ENCODE measurements at regions not wholly inside any gene's neighbourhood (a gene's known extent, or its start where the extent isn't known, plus 50 kb on each side); places are given as distances from the start of the nearest gene placed in this dataset.

DNA sequence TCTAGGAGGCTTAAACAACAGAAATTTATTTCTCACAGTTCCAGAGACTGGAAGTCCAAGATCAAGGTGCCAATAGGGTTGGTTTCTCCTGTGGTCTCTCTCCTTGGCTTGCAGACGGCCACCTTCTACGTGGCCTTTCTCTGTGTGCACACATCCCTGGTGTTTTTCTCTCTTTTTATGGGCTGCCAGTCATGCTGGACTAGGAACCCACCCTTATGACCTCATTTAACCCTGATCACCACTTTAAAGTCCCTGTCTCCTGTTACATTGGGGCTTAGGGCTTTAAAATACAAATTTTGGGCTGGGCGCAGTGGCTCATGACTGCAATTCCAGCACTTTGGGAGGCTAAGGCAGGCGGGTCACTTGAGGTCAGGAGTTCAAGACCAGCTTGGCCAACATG, 157.1 kb downstream of the TLE1 start:
- DNase-seq (ENCODE audit: low read depth): no peak

DNA sequence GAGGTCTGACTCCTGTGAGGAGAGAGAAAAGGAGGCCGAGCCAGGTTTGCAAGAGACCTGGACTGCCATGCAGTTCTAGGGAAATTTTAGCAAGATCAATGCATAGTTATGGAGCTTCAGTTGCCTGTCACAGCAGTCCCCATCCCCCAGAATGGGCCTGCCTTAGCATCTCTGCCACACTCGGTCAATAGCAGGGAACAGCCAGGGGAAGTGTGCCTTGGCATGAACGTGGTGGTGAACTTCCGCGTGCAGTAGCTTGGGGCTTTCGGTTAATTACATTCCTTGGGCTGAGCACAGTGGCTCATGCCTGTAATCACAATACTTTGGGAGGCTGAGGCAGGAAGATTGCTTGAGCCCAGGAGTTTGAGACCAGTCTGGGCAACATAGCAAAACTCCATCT, 157.8 kb downstream of the TLE1 start:
- DNase-seq (ENCODE audit: low read depth): no peak

DNA sequence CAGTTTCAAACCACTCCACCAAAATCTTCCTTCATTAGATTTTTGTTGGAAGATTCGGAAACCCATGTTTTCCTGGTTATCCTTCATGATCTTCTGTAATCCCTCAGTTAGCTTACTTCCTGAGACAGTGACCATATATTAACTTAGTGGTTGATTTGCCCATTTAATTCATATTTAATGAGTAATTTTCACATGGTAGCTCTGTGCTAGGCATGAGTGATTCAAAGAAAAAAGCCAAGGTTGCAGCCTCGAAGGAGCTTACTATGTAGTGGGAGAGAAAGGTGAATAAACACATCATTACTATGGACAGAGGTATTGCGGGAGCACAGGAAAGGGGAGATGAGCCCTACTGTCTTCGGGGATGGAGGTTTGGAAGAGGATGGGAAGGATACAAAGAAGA, 158.5 kb downstream of the TLE1 start:
- DNase-seq (ENCODE audit: low read depth): no peak

DNA sequence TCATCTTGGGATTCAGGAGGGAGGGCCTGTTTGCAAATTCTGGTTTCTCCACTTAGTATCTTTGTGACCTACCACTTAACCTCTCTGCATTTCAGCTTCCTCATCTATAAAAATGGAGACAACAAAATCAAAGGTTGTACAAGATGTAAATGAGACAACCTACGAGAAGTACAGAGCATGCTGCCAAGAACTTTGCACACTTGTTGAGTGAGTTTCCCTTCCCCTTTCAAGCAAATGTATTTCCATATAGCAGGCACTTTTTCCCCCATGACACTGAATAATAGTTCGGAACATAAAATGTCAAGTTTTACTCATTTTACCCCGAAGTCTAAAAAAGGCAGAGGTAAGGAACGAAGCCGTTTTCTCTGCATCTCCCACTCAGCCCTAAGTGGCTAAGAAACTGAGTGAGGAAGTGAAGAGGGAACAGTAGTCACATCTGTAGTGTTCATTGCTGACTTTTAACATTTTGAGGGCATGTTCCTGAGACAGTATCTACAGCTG, 159.0 kb downstream of the TLE1 start:
- DNase-seq (ENCODE audit: low read depth): no peak

DNA sequence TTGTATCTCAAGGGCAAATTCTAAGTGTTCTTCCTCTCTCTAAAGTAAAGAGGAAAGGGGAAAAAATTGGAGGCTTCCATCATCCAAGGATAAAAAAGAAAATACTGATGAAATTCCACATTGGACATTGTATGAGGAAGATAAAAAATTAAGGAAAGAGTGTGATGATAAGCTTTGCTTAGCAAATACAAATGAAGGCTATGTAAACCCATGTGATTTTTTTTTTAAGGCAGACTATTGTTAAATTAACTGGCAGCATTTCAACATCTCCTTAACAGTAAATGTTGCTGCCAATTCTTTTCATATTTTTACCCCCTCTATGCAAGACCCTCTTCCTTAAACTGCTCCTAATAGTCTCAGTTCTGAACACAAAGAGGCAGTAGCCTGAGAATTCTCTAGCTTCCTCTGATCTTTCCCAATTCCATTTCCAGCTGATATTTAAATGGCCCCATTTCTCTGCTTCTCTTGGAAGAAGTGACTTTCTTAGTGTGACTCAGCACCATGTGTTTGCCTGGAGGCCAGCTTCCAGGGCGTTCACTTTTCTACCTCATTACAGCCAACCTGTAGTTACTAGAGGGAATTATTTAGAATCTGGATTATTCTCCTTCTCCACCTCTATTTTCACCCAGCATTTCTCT, 159.7 kb downstream of the TLE1 start:
- DNase-seq (ENCODE audit: low read depth): no peak

DNA sequence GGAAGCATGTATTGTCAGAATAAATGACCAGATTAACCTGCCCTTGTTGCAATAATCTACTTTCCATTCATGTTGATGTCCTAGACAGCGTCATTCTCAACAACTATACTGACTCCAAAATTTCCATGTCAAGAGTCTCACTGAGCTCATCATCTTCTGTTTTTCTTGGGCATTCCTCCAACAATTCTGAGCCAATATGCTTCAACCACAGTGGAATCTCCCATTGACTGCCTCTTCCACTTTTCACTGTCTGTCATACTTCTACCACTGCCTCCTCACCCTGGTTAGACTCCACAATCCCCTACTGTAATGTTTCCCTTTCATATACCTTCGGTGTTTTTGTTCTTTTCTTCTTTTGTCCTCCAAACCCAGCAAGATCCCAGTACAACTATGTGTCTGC, 162.8 kb downstream of the TLE1 start:
- no peak for DNase-seq (ENCODE audit: low read depth)

DNA sequence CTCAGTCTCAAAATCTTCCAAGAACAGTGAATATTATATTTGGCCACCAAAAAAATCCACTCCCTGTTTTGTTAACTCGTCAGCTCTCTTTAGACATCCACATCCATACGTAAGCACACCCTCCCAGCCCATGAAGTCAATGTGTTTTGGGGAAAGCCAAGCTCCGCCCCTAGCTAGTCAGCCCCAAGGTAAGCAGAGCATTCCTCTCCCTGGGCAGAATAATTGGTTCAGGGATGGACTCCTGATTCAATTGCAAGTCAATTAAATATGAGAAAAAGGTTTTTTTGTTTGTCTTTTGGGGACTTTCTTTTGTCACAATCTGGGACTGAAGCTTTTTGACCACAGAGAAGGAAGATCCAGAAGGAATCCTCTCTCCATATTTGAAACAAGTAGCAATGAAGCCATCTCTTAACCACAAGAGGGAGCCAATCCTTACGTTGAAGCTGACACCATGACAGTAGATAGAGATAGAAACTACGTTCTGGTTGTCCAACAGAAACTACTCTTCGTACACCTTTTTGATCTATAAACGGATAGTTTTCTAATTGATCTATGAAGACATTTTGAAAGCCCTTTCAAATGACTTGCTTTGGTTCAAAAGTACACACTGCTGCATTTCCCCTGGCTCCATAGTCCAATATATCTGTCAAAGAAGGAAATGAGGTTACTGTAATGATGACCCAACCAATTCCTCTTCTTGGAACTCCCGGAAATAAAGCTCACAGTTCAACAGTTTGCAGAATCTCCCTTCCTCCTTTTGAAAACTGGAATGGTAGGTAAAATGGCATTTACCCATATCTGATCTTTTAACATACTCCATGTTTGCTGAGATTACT, 166.4 kb downstream of the TLE1 start:
- no peak for DNase-seq (ENCODE audit: low read depth)

DNA sequence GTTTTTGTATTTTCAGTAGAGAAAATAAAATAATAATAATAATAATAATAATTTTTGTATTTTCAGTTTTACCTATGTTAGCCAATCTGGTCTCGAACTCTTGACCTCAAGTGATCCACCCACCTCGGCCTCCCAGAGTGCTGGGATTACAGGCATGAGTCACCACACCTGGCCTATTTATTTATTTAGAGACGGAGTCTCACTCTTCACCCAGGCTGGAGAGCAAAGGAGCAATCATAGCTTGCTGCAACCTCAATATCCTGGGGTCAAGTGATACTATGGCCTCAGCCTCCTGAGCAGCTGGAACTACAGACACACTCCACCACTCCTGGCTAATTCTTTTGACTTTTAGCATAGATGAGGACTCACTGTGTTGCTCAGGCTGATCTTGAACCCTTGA, 167.5 kb downstream of the TLE1 start:
- DNase-seq (ENCODE audit: low read depth): no peak

DNA sequence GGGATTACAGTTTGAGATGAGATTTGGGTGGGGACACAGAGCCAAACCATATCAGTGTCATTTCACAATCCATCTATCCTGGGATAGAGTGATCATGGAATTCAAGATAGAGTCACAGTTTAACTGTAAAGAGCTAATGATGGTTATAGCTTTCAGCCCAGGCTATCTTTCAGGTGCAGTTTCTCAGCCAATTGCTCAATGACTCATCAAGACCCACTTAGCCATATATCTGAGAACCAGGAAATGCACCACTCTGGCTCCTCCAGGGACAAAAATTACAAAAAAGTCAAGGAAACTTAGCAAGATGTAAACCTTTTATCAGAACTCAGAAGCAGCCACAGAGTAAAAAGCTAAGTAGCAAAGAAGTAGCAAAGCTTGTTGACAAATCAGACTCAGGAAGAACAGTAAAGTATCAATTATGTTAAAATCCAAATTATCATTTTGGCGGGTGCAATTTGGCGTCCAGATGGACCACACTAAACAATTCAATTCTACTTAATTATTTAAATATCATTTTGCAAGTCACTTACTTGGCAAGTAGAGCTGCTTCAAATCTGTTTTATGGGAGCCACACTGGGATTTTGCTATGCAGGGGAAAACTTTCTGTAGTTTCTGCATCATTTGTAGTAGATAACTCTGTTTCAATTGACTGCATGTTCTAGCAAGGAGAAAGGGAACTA, 169.4 kb downstream of the TLE1 start:
- DNase-seq (ENCODE audit: low read depth): no peak

DNA sequence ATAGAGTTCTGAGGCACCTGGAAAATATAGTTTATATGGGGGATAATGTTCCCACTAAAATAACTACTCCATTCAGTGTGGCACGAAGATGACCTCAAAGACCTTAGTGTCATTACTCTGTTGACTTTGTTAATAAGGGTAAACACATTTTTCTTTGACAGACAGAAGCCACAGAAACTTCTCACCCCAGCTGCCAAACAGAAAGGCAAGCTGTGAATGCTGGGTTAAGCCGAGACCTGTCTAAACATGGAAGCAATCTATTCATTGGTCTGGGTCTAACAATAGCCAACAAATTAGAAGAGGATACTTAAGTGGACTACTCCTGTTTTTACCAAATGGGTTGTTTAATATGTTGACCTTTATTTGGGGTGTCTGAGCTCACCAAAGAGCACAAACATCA, 171.4 kb downstream of the TLE1 start:
- DNase-seq (ENCODE audit: low read depth): no peak

DNA sequence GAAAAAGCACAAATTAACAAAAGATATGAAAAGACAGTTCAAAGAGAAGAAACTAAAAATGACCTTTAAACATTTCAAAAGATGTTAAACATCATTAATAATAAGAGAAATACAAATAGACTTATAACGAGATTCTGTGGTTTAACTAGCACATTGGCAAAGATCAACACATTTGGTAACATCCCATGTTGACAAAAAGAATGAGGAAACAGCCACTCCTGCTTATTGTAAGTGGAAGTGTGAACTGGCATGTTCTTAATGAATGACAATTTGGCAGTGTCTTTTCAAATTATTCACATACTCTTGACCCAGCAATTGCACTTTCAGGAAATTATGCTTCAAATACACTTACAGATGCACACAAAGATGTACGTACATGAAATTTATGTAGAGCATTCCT, 176.3 kb downstream of the TLE1 start:
- no peak for DNase-seq (ENCODE audit: low read depth)

DNA sequence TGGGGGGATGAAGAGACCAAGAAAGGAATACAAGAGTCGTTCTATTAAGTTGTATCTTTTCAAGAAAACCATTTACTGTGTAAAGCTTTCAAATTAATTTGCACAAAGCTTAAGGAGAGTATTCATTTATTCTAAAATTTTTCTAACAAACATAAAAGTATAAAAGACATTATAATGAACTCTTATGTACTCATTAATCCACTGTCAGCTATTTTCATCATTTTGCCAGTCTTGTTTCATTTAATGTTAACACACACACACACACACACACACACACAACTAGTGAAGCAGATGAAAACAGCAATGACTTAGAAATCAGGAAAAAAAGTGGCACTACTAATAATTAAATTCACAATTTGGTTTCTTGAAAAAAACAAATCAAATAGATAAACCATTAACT, 176.7 kb downstream of the TLE1 start:
- no peak for DNase-seq (ENCODE audit: low read depth)

DNA sequence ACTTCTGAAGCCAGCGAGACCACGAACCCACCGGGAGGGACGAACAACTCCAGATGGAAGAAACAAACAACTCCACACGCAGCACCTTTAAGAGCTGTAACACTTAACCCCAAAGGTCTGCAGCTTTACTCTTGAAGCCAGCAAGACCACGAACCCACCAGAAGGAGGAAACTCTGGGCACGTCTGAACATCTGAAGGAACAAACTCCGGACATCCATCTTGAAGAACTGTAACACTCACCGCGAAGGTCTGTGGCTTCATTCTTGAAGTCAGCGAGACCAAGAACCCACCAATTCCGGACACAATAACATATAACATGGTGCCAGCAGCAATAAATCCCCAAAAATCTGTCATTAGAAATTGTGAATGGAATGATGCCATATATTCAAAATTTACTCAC, 180.9 kb downstream of the TLE1 start:
- DNase-seq (ENCODE audit: low read depth): no peak

DNA sequence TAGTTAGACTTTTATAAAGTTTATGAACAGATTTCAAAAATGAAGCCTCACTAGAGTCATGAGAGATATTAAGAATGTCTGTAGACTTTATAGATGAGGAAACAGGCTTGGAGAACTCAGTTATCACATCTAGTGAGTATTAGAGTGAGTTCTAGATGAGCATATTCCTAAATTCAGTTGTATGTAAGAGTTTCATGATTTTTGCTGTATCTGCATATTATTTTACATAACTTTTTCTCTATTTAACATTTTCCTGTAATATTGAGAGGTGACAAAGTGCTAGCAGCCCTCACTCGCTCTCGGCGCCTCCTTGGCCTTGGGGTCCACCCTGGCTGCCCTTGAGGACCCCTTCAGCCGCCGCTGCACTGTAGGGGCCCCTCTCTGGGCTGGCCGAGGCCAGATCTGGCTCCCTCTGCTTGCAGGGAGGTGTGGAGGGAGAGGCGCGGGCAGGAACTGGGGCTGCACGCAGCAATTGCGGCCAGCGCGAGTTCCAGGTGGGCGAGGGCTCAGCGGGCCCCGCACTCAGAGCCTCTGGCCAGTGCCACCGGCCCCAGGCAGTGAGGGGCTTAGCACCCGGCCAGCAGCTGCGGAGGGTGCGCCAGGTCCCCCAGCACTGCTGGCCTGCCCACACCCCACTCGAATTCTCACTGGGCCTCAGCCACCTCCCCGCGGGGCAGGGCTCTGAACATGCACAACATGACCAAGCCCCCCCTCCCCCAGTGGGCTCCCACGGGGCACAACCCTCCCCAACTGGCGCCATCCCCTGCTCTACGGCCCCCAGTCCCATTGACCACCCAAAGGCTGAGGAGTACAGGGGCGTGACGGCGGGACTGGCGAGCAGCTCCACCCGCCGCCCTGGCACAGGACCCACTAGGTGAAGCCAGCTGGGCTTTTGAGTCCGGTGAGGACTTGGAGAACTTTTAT, 182.1 kb downstream of the TLE1 start:
- DNase-seq (ENCODE audit: low read depth): no peak

DNA sequence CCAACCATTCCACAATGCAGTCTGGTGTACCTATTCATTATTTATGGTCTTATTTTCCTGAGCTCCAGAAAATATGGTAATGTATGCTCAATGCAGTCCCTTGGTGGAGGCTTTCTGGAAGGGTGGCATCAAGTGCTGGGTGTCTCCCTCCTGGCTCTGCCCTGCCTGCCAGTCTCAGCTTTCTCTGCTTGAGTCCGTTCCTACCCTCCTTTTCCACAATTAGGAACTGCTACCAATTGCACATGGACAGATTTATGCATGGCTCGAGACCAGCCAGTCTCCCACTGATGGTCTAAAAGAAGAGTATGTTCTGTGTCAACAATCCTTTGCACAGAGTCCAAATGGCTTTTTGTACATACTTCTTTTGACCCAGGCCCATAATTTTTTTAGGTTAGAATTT, 189.8 kb downstream of the TLE1 start:
- DNase-seq (ENCODE audit: low read depth): no peak

DNA sequence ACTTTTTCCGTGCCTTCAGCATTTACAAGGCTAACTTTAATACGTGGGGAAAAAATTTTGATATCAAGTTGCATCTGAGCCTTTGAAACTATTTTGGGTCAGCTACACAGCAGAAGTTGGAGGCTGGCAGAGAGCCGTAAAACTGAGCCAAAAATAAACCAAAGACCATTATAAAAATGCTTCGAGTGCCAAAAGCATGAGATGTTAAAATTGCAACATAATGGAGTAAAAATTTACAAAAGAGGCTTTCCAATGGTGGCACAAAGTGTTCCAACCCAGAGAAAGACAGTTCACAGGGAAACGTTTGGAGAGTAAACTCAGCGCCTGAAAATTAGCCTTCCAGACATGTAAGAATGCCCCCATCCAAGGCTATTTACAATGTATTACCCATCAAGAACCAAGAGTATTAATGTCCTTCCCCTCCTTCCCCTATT, 190.3 kb downstream of the TLE1 start:
- DNase-seq (ENCODE audit: low read depth): no peak

DNA sequence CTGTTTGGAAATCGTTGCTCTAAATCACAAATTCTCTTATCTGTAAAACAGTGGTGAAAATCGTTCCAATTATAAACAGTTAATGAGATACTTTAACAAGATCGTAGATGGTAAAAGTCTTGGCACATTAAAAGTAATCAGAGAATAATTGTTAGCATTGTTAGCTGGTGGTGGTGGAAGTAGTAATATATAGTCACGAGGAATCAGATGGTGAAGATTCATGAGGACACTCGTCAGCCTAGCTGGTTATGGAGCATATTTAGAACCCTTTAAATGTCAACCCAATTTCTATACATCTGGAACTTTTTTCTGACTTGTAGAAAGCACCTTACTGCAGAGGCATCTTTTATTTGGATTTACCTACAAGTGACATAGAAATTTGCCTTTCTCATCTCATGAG, 190.8 kb downstream of the TLE1 start:
- DNase-seq (ENCODE audit: low read depth): no peak

DNA sequence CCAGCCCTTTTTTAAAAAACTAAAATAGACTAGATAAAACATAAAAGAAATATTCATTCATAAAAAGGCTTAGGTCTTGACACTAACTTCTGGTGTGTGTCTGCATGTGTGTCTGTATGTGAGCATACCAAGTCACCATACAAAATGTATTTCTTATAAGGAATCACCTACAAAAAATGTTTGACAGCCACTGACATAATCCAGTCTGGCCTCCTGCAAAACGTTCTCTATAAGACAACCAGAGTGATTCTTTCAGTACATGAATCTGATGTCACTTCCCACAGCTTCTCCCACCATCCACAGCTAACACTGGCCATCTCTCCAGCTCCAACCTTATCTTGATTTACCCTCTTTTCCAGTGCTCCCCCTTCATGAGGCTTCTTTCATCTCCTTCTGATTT, 192.3 kb downstream of the TLE1 start:
- DNase-seq (ENCODE audit: low read depth): no peak

DNA sequence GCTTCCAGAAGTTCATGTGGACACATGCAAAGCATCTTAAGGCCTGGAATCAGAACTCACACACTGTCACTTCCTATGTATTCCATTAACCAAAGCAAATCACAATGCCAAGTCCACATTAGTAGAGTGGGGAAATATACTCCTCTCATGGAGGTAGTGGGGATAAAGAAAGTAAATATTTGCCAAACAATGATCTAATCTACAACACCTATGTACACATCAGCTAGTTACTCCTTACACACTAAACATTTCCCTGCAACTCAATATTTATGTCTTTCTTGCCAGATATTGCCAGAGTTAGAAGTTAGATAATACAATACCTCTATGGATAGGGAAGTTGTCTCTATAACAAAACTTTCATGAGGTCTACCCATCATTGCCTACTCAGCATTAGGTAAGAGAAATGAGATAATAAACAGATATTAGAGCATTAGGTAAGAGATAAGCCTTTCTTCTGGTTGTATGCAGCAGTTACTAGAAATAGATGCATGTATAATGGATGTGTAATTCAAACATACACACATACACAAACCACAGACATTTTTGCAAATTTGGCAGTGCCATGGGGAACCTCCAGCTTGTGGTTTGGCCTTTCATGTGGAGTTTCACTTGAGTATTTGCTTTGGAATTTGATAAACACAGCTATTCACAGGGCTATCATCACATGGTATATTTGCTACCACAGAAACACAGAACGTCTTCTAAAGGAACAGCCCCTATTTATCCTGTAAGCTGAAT, 196.5 kb downstream of the TLE1 start:
- no peak for DNase-seq (ENCODE audit: low read depth)

DNA sequence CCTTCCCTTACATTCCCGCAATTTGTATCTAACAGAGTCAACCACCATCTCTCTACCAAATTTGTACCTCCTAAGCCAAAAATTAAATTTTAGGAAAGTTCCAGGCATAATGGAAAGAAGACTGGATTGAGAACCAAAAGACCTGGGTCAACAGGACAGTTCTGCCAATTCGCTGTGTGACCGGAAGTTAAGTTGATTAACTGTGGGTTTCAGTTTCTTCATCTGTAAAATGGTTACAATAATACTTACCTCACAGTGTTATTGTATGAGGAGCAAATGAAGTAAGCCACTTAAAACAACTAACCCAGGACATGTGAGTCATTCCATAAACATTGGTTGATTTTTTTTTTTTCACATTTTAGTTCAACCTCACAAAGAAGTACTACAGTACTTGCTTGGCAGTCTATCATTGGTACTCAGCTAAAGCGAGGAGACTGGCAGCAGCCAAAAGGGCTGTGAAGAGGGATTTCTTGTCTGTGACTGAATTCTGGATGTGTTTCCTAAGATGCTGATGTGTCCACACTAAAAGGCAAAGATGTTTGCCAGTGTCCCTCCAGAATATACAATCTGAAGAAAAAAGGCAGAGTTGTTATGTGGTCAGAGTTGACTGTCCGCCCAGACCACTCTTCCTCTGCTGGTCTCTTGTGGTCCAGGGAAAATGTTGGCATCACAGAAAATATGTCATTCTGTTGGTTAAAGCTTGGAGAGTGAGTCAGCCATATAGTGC, 198.6 kb downstream of the TLE1 start:
- no peak for DNase-seq (ENCODE audit: low read depth)

DNA sequence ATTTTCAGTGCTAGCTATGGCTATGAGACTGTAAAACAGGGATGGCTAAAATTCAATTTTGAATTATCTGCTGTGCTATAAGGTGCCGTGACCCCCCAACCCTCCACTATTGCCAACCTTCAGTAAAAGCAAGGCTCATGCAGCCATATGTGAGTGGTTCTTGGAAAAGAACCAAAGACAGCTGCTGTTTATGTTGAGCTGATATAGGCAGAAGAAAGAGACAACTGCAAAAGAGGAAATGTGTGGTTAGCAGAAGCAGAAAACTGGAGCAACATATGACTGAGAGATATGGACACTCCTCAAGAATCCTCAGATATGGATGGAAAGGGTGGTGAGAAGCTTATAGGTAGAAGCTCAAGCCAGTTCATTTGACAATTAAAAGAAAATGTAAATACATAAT, 200.3 kb downstream of the TLE1 start:
- DNase-seq (ENCODE audit: low read depth): no peak

Data from activated gamma-delta T cell treated with anti-CD3 and anti-CD28 coated beads, Interleukin-2, amount 50 U/mL, for 16 hours (primary cell).